Caco-2 (cell line): ENCODE measurements at regions not wholly inside any gene's neighbourhood (a gene's known extent, or its start where the extent isn't known, plus 50 kb on each side); places are given as distances from the start of the nearest gene placed in this dataset.

Source experiments
- BruUV-seq: library from RNA; stranded (reverse); fragments of 400-500 nt; replicated peaks from 2 replicates; lab custom pipeline; 2021; lab: Mats Ljungman, UMichigan
- CTCF ChIA-PET: fragments of 300-600 bp; sonication (Branson Sonifier 250); formaldehyde crosslinking; loops from one replicate; lab custom pipeline; 2022; ENCODE audit warnings: antibody characterized with exemption; lab: Charles Lee
- POLR2A ChIA-PET: fragments of 300-600 bp; sonication (Branson Sonifier 250); formaldehyde crosslinking; loops from one replicate; lab custom pipeline; 2022; ENCODE audit warnings: antibody characterized with exemption; lab: Charles Lee
- DNase-seq, 2 experiments: peaks; one replicate each; pipeline versions ENCODE4 v3.0.0 to v3.0.0-alpha.2; 2020 to 2022
- H3K27me3 ChIP-seq: replicated peaks from 2 replicates; pipeline ENCODE4 v1.6.0; 2011; ENCODE audit warnings: low read length; ENCODE audit not compliant: control insufficient read depth, insufficient read depth
- H3K36me3 ChIP-seq: 2 replicates; pipeline ENCODE4 v1.5.1; 2011; ENCODE audit warnings: low read length; ENCODE audit not compliant: control insufficient read depth, insufficient read depth
- H3K4me1 ChIP-seq: fragments of 250-450 bp; sonication (Bioruptor Pico); 2 replicates; pipeline ENCODE4 v1.5.1; 2020; ENCODE audit warnings: mild to moderate bottlenecking
- H3K4me3 ChIP-seq: 2 replicates; pipeline ENCODE4 v1.5.1; 2011; ENCODE audit warnings: low read depth, mild to moderate bottlenecking, control low read depth, low read length
- H3K9me3 ChIP-seq: fragments of 250-450 bp; sonication (Bioruptor Pico); 2 replicates; pipeline ENCODE4 v1.5.1; 2020; ENCODE audit warnings: mild to moderate bottlenecking, moderate library complexity
- H3K27ac Mint-ChIP-seq: one replicate; pipeline ENCODE4 v1.8.0; 2022; ENCODE audit warnings: mixed read lengths; ENCODE audit not compliant: unreplicated experiment
- H3K27me3 Mint-ChIP-seq: one replicate; pipeline ENCODE4 v1.8.0; 2022; ENCODE audit warnings: mixed read lengths; ENCODE audit not compliant: insufficient read depth, unreplicated experiment
- H3K36me3 Mint-ChIP-seq: one replicate; pipeline ENCODE4 v1.8.0; 2022; ENCODE audit warnings: mild to moderate bottlenecking, mixed read lengths; ENCODE audit not compliant: insufficient read depth, unreplicated experiment
- H3K4me1 Mint-ChIP-seq: one replicate; pipeline ENCODE4 v1.8.0; 2022; ENCODE audit warnings: low read depth, mixed read lengths; ENCODE audit not compliant: unreplicated experiment
- H3K4me3 Mint-ChIP-seq: one replicate; pipeline ENCODE4 v1.8.0; 2022; ENCODE audit warnings: mild to moderate bottlenecking, moderate library complexity, mixed read lengths; ENCODE audit not compliant: unreplicated experiment
- H3K9me3 Mint-ChIP-seq: one replicate; pipeline ENCODE4 v1.8.0; 2022; ENCODE audit warnings: mixed read lengths; ENCODE audit not compliant: unreplicated experiment
- CTCF ChIP-seq, 2 experiments: fragments of 200-600 bp in 1 of 2; IDR thresholded peaks; 1 replicate in 1 of 2; 2 replicates in 1 of 2; pipeline versions ENCODE4 v1.5.1 to v1.8.0; 2011 to 2022; ENCODE audit warnings: antibody characterized with exemption in 1 of 2, control low read depth in 1 of 2, inconsistent platforms in 1 of 2, low read depth in 1 of 2, low read length in 1 of 2, mild to moderate bottlenecking in 1 of 2, moderate library complexity in 1 of 2; ENCODE audit not compliant: insufficient read depth in 1 of 2, severe bottlenecking in 1 of 2, unreplicated experiment in 1 of 2
- intact Hi-C: fragments of 100-400 bp; cut with micrococcal nuclease; formaldehyde crosslinking; loops from one replicate; pipeline ENCODE4 v1.10.0; 2022; ENCODE audit not compliant: unreplicated experiment

DNA sequence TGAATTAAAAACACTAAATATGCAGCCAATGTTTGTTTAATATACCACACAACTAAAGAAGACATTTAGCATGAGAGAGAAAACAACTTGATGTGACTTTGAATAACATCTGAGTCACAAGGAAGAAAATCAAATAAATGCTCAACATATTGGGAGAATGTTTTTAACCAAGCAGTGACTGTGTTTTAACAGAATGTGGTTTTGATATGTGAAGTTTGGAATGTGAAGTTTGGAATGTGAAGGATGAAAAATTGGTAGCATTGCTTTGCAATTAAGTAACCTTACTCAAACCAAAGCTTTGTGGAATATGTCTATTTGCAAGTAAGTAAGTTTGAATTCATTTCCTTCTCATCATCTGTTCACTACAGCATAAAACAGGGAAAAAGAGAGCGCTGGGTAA lies 128.2 kb upstream of the DNAJC10 start:
- H3K9me3 ChIP-seq = no peaks in the 10 kb centered on the region
- Mint-ChIP-seq H3K27ac (no peak overlapping the region), H3K27me3 (peaks cover 11% of the 10 kb centered on the region), H3K9me3 (no peaks in the 10 kb centered on the region), H3K4me1 (no peaks in the 10 kb centered on the region), H3K36me3 (no peaks in the 10 kb centered on the region), H3K4me3 (no peak overlapping the region)
- no peak overlapping the region for H3K4me3 ChIP-seq
- CTCF ChIA-PET = no interaction called here
- no peaks in the 10 kb centered on the region for H3K36me3 ChIP-seq
- DNase-seq = no peak
- no TSS peak for BruUV-seq
- H3K4me1 ChIP-seq = no peaks in the 10 kb centered on the region
- TF ChIP-seq CTCF (IDR thresholded peaks at IDR 0.05; ENCODE audit: insufficient read depth in 1 of 2, low read depth in 1 of 2, low read length in 1 of 2, severe bottlenecking in 1 of 2, unreplicated experiment in 1 of 2) = no peak
- no peaks in the 10 kb centered on the region for H3K27me3 ChIP-seq
- POLR2A ChIA-PET = no interaction called here
- intact Hi-C loops = no loop called here

- POLR2A ChIA-PET = no interaction called here
Measured at GRCh38 chr2:182589121-182589520, 126.9 kb upstream of the DNAJC10 start.

GRCh38 chr2:182591774-182592173 lies 124.3 kb upstream of the DNAJC10 start:
- CTCF ChIA-PET = interaction anchor here (1.3 kb wide), 1 partner anchor 57 kb away, joined by 4 read pairs; no protein-coding TSS in a partner anchor
- BruUV-seq = no TSS peak

More at GRCh38 chr2:182589121-182589520, 126.9 kb upstream of the DNAJC10 start:
- no peaks in the 10 kb centered on the region for H3K9me3 Mint-ChIP-seq
- Histone ChIP-seq H3K4me1 (no peaks in the 10 kb centered on the region), H3K4me3 (no peak overlapping the region), H3K36me3 (no peaks in the 10 kb centered on the region), H3K27me3 (no peaks in the 10 kb centered on the region), H3K9me3 (no peaks in the 10 kb centered on the region)
- no peak overlapping the region for H3K27ac Mint-ChIP-seq
- no TSS peak for BruUV-seq
- intact Hi-C loops = no loop called here
- CTCF ChIA-PET = no interaction called here
- H3K4me1 Mint-ChIP-seq = no peaks in the 10 kb centered on the region
- H3K27me3 Mint-ChIP-seq = peaks cover 11% of the 10 kb centered on the region
- no peak for DNase-seq
- H3K4me3 Mint-ChIP-seq = no peak overlapping the region
- TF ChIP-seq CTCF (IDR thresholded peaks at IDR 0.05; ENCODE audit: insufficient read depth in 1 of 2, low read depth in 1 of 2, low read length in 1 of 2, severe bottlenecking in 1 of 2, unreplicated experiment in 1 of 2) = no peak
- no peaks in the 10 kb centered on the region for H3K36me3 Mint-ChIP-seq

More at GRCh38 chr2:182591774-182592173, 124.3 kb upstream of the DNAJC10 start:
- H3K9me3 ChIP-seq = no peaks in the 10 kb centered on the region
- H3K27me3 Mint-ChIP-seq = peaks cover 11% of the 10 kb centered on the region
- intact Hi-C loops = loop anchor here (1.0 kb wide), 1 partner anchor 58 kb away; no protein-coding TSS in a partner anchor
- no peaks in the 10 kb centered on the region for H3K27me3 ChIP-seq
- no peak overlapping the region for H3K27ac Mint-ChIP-seq
- H3K36me3 ChIP-seq = no peaks in the 10 kb centered on the region
- no peak for DNase-seq
- POLR2A ChIA-PET = no interaction called here
- no peak overlapping the region for H3K4me3 ChIP-seq
- TF ChIP-seq CTCF (IDR thresholded peaks at IDR 0.05; ENCODE audit: insufficient read depth in 1 of 2, low read depth in 1 of 2, low read length in 1 of 2, severe bottlenecking in 1 of 2, unreplicated experiment in 1 of 2) = no peak
- no peaks in the 10 kb centered on the region for H3K4me1 ChIP-seq
- H3K4me3 Mint-ChIP-seq = no peak overlapping the region
- H3K4me1 Mint-ChIP-seq = no peaks in the 10 kb centered on the region
- no peaks in the 10 kb centered on the region for H3K9me3 Mint-ChIP-seq
- H3K36me3 Mint-ChIP-seq = no peaks in the 10 kb centered on the region
